SK-N-SH (cell line): ENCODE measurements at regions not wholly inside any gene's neighbourhood (a gene's known extent, or its start where the extent isn't known, plus 50 kb on each side); places are given as distances from the start of the nearest gene placed in this dataset.

Experiments used
- CTCF ChIA-PET: fragments of 300-600, 350-600 bp; formaldehyde crosslinking; extraction: SDS; loops from one replicate; lab custom pipeline; 2021; lab: Yijun Ruan, JAX
- POLR2A ChIA-PET: fragments of 350-600 bp; sonication (Branson Sonifier 250); formaldehyde crosslinking; extraction: SDS; loops from one replicate; lab custom pipeline; 2020; ENCODE audit warnings: antibody characterized with exemption, inconsistent platforms; lab: Yijun Ruan, JAX
- DNase-seq: peaks from one replicate; pipeline ENCODE4 v3.0.0; 2012
- H2AFZ ChIP-seq: fragments of 200-600 bp; sonication (generic); 2 replicates; pipeline ENCODE4 v1.8.1; 2016; ENCODE audit warnings: antibody characterized with exemption, mild to moderate bottlenecking, low read depth
- H3F3A ChIP-seq: fragments of 200-600 bp; sonication (generic); replicated peaks from 2 replicates; pipeline ENCODE3; 2016; ENCODE audit warnings: antibody characterized with exemption, mild to moderate bottlenecking; ENCODE audit not compliant: insufficient read depth
- H3K27ac ChIP-seq, 2 experiments: fragments of 200-500 bp in 1 of 2; fragments of 200-600 bp in 1 of 2; sonication (Bioruptor generic) in 1 of 2; sonication (generic), shearing (Covaris generic) in 1 of 2; 2 replicates each; pipeline versions ENCODE4 v1.5.1 to v1.6.1; 2014 to 2016; ENCODE audit warnings: low read depth in 2 of 2, inconsistent platforms in 1 of 2, low read length in 1 of 2, mild to moderate bottlenecking in 1 of 2, mixed read lengths in 1 of 2
- H3K27me3 ChIP-seq: fragments of 200-600 bp; sonication (generic), shearing (Covaris generic); 2 replicates; pipeline ENCODE4 v1.6.1; 2016; ENCODE audit warnings: mixed run types; ENCODE audit not compliant: insufficient read depth
- H3K36me3 ChIP-seq, 2 experiments: fragments of 200-500 bp in 1 of 2; fragments of 200-600 bp in 1 of 2; sonication (Bioruptor generic) in 1 of 2; sonication (generic) in 1 of 2; replicated peaks in 1 of 2; 2 replicates each; pipeline versions ENCODE3 to v1.5.1; 2014 to 2016; ENCODE audit warnings: low read length in 1 of 2, mild to moderate bottlenecking in 1 of 2; ENCODE audit not compliant: insufficient read depth in 2 of 2, control insufficient read depth in 1 of 2
- H3K4me1 ChIP-seq, 2 experiments: fragments of 200-500 bp in 1 of 2; fragments of 200-600 bp in 1 of 2; sonication (Bioruptor generic) in 1 of 2; sonication (generic), shearing (Covaris generic) in 1 of 2; 2 replicates each; pipeline versions ENCODE4 v1.5.1 to v1.6.1; 2014 to 2016; ENCODE audit warnings: low read depth in 1 of 2, low read length in 1 of 2, mixed run types in 1 of 2; ENCODE audit not compliant: insufficient read depth in 2 of 2, control insufficient read depth in 1 of 2
- H3K4me2 ChIP-seq: fragments of 200-600 bp; sonication (generic), shearing (Covaris generic); 2 replicates; pipeline ENCODE4 v1.6.1; 2017; ENCODE audit warnings: mixed run types
- H3K4me3 ChIP-seq, 2 experiments: fragments of 200-500 bp in 1 of 2; fragments of 200-600 bp in 1 of 2; sonication (Bioruptor generic) in 1 of 2; sonication (generic), shearing (Covaris generic) in 1 of 2; 2 replicates each; pipeline versions ENCODE4 v1.5.1 to v1.8.1; 2014 to 2016; ENCODE audit warnings: low read depth in 2 of 2, inconsistent platforms in 1 of 2, low read length in 1 of 2, mild to moderate bottlenecking in 1 of 2, mixed read lengths in 1 of 2, moderate library complexity in 1 of 2
- H3K79me2 ChIP-seq: fragments of 200-600 bp; sonication (generic); 2 replicates; pipeline ENCODE4 v1.8.1; 2017; ENCODE audit warnings: mild to moderate bottlenecking; ENCODE audit not compliant: insufficient read depth
- H3K9ac ChIP-seq: fragments of 200-600 bp; sonication (generic); 2 replicates; pipeline ENCODE4 v1.6.1; 2017; ENCODE audit warnings: mixed run types
- H3K9me2 ChIP-seq: fragments of 200-600 bp; sonication (generic); 2 replicates; pipeline ENCODE4 v1.6.1; 2017; ENCODE audit warnings: mixed run types
- H3K9me3 ChIP-seq: fragments of 200-600 bp; sonication (generic); 2 replicates; pipeline ENCODE4 v1.6.1; 2017; ENCODE audit warnings: mixed run types, mild to moderate bottlenecking, moderate library complexity
- H4K20me1 ChIP-seq: fragments of 200-600 bp; sonication (generic); 2 replicates; pipeline ENCODE4 v1.6.1; 2017; ENCODE audit warnings: mild to moderate bottlenecking, mixed run types; ENCODE audit not compliant: insufficient read depth
- ELF1 ChIP-seq: IDR thresholded peaks from 2 replicates; pipeline ENCODE4 v1.4.0; 2012
- EP300 ChIP-seq, 2 experiments: IDR thresholded peaks; 2 replicates each; pipeline versions ENCODE4 v1.4.0 to v1.6.1; 2012; ENCODE audit warnings: borderline replicate concordance in 1 of 2, low read depth in 1 of 2, low read length in 1 of 2
- EZH2phosphoT487 ChIP-seq: fragments of 200-600 bp; sonication (generic); IDR thresholded peaks from 2 replicates; pipeline ENCODE4 v1.6.1; 2017; ENCODE audit warnings: low read depth, mixed run types, mild to moderate bottlenecking, antibody characterized with exemption, moderate library complexity, borderline replicate concordance
- FOSL2 ChIP-seq: IDR thresholded peaks from 2 replicates; pipeline ENCODE4 v1.4.0; 2012; ENCODE audit warnings: low read depth, mild to moderate bottlenecking, moderate library complexity, borderline replicate concordance
- FOXJ3 ChIP-seq: sonication (generic); formaldehyde crosslinking; IDR thresholded peaks from 2 replicates; pipeline ENCODE4 v1.5.1; 2020; ENCODE audit warnings: mild to moderate bottlenecking, missing genetic modification reagents
- FOXM1 ChIP-seq: IDR thresholded peaks from 2 replicates; pipeline ENCODE4 v1.4.0; 2012; ENCODE audit warnings: low read depth, mild to moderate bottlenecking
- GATA2 ChIP-seq: sonication (generic); formaldehyde crosslinking; IDR thresholded peaks from 2 replicates; pipeline ENCODE4 v1.5.0; 2020; ENCODE audit warnings: mild to moderate bottlenecking, missing genetic modification reagents
- IRF3 ChIP-seq: fragments of 150-350 bp; IDR thresholded peaks from 2 replicates; pipeline ENCODE4 v1.6.1; 2016; ENCODE audit warnings: mild to moderate bottlenecking, low read depth, low read length
- JUND ChIP-seq: IDR thresholded peaks from 2 replicates; pipeline ENCODE4 v1.4.0; 2012
- MXI1 ChIP-seq: IDR thresholded peaks from 2 replicates; pipeline ENCODE4 v1.6.1; 2012; ENCODE audit warnings: mild to moderate bottlenecking, low read depth, low read length, improper control_type of control experiment
- NFIC ChIP-seq: IDR thresholded peaks from 2 replicates; pipeline ENCODE4 v1.4.0; 2012; ENCODE audit warnings: borderline replicate concordance
- POLR2AphosphoS5 ChIP-seq: IDR thresholded peaks from 2 replicates; pipeline ENCODE4 v1.6.1; 2012; ENCODE audit warnings: low read depth, low read length
- RAD21 ChIP-seq: IDR thresholded peaks from 2 replicates; pipeline ENCODE4 v1.6.1; 2012; ENCODE audit warnings: mild to moderate bottlenecking, low read length
- RCOR1 ChIP-seq: fragments of 150-350 bp; IDR thresholded peaks from 2 replicates; pipeline ENCODE4 v1.6.1; 2017; ENCODE audit warnings: antibody characterized with exemption, low read length
- RFX5 ChIP-seq: IDR thresholded peaks from 2 replicates; pipeline ENCODE4 v1.6.1; 2012; ENCODE audit warnings: mild to moderate bottlenecking, improper control_type of control experiment, low read length
- RXRA ChIP-seq: IDR thresholded peaks from 2 replicates; pipeline ENCODE4 v1.4.0; 2012; ENCODE audit warnings: low read depth, mild to moderate bottlenecking, borderline replicate concordance
- SMC3 ChIP-seq: IDR thresholded peaks from 2 replicates; pipeline ENCODE4 v1.6.1; 2012; ENCODE audit warnings: low read depth, low read length, improper control_type of control experiment
- TAF1 ChIP-seq: IDR thresholded peaks from 2 replicates; pipeline ENCODE4 v1.6.1; 2012; ENCODE audit warnings: low read depth, mild to moderate bottlenecking, low read length, moderate library complexity, borderline replicate concordance
- TEAD4 ChIP-seq: IDR thresholded peaks from 2 replicates; pipeline ENCODE4 v1.4.0; 2012; ENCODE audit warnings: mild to moderate bottlenecking, borderline replicate concordance; ENCODE audit not compliant: insufficient read depth
- YY1 ChIP-seq: IDR thresholded peaks from 2 replicates; pipeline ENCODE4 v1.4.0; 2012; ENCODE audit warnings: low read depth, mild to moderate bottlenecking
- WGBS: methylation state at CpG from one replicate; pipeline ENCODE4 v1.1.6; 2017; ENCODE audit warnings: low lambda C conversion rate; 5-methylcytosine and 5-hydroxymethylcytosine counted together
- TF ChIP-seq, protein P1 (sequence below): IDR thresholded peaks from 2 replicates; pipeline ENCODE4 v1.4.0; 2012; ENCODE audit warnings: low read depth, borderline replicate concordance
- TF ChIP-seq, protein P2 (sequence below): fragments of 200-600 bp; sonication (generic); IDR thresholded peaks from 2 replicates; pipeline ENCODE4 v1.6.1; 2017; ENCODE audit warnings: antibody characterized with exemption, mild to moderate bottlenecking, moderate library complexity
- TF ChIP-seq, protein P3 (sequence below): fragments of 150-350 bp; IDR thresholded peaks from 2 replicates; pipeline ENCODE4 v1.6.1; 2017; ENCODE audit warnings: antibody characterized with exemption, low read length, low read depth, borderline replicate concordance

DNA sequence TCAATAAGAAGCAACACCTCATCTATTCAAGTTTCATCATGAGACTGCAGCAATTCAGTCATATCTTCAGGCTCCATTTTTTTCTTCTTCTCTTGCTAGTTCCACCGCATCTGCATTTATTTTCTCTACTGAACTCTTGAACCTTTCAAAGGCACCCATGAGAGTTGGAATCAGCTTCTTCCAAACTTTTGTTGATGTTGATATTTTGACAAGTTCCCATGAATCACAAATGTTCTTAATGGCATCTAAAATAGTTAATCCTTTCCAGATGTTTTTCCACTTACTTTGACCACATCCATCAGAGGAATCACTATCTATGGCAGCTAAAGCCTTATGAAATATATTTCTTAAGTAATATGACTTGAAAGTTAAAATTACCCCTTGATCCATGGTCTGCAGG, 434.3 kb downstream of the GPATCH2 start (continued):
- TF ChIP-seq, protein P1, sequence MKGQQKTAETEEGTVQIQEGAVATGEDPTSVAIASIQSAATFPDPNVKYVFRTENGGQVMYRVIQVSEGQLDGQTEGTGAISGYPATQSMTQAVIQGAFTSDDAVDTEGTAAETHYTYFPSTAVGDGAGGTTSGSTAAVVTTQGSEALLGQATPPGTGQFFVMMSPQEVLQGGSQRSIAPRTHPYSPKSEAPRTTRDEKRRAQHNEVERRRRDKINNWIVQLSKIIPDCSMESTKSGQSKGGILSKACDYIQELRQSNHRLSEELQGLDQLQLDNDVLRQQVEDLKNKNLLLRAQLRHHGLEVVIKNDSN, result no peak
- TF ChIP-seq POLR2AphosphoS5, result no peak

GRCh38 chr1:217193151-217193550, 437.7 kb downstream of the GPATCH2 start:
- H2AFZ ChIP-seq, result no peak overlapping the region
- POLR2A ChIA-PET, result no interaction called here
- H3K4me2 ChIP-seq, result no peak overlapping the region
- CTCF ChIA-PET, result interaction anchor here (1.1 to 1.2 kb wide), 2 partner anchors 11 to 12 kb away, joined by 3 read pairs; no protein-coding TSS in a partner anchor
- H3K79me2 ChIP-seq, result no peaks in the 10 kb centered on the region
- H3K9me3 ChIP-seq, result no peaks in the 10 kb centered on the region
- H3K27me3 ChIP-seq, result no peaks in the 10 kb centered on the region
- no peak overlapping the region for H3K4me3 ChIP-seq
- TF ChIP-seq EZH2phosphoT487 (no peak), FOXJ3 (no peak), SMC3 (no peak), EP300 (IDR thresholded peaks at IDR 0.05; ENCODE audit: borderline replicate concordance in 1 of 2, low read depth in 1 of 2, low read length in 1 of 2) (no peak), FOSL2 (no peak), YY1 (no peak), POLR2AphosphoS5 (no peak), IRF3 (no peak), RCOR1 (no peak), TEAD4 (no peak), RAD21 (no peak), TAF1 (no peak)
- H3K36me3 ChIP-seq, result no peaks in the 10 kb centered on the region
- no peak overlapping the region for H3K9ac ChIP-seq
- no peak overlapping the region for H3K27ac ChIP-seq
- H3F3A ChIP-seq, result no peaks in the 10 kb centered on the region
- no peaks in the 10 kb centered on the region; a peak in 2 of 4 replicates for H3K4me1 ChIP-seq
- no peak for DNase-seq
- no peaks in the 10 kb centered on the region for H3K9me2 ChIP-seq
- H4K20me1 ChIP-seq, result no peaks in the 10 kb centered on the region
- 34% methylated on average over 3 of the region's 3 CpGs for WGBS

GRCh38 chr1:217191441-217191840, 439.4 kb downstream of the GPATCH2 start:
- Histone ChIP-seq H3K9ac (no peak overlapping the region), H3K9me2 (no peaks in the 10 kb centered on the region), H3K4me3 (no peak overlapping the region), H3K27me3 (no peaks in the 10 kb centered on the region), H3K79me2 (no peaks in the 10 kb centered on the region), H4K20me1 (no peaks in the 10 kb centered on the region), H3K4me2 (no peak overlapping the region), H2AFZ (no peak overlapping the region), H3K27ac (no peak overlapping the region), H3K4me1 (no peaks in the 10 kb centered on the region; a peak in 2 of 4 replicates), H3K36me3 (no peaks in the 10 kb centered on the region), H3K9me3 (no peaks in the 10 kb centered on the region), H3F3A (no peaks in the 10 kb centered on the region)
- CTCF ChIA-PET, result no interaction called here
- 13% methylated on average over 2 of the region's 2 CpGs for WGBS
- POLR2A ChIA-PET, result no interaction called here
- no peak for DNase-seq
- TF ChIP-seq GATA2 (no peak), SMC3 (no peak), NFIC (no peak), RFX5 (no peak), TAF1 (no peak), ELF1 (no peak), YY1 (no peak), POLR2AphosphoS5 (no peak), MXI1 (no peak), FOXM1 (no peak), JUND (no peak), RXRA (no peak)
- TF ChIP-seq, protein P2, sequence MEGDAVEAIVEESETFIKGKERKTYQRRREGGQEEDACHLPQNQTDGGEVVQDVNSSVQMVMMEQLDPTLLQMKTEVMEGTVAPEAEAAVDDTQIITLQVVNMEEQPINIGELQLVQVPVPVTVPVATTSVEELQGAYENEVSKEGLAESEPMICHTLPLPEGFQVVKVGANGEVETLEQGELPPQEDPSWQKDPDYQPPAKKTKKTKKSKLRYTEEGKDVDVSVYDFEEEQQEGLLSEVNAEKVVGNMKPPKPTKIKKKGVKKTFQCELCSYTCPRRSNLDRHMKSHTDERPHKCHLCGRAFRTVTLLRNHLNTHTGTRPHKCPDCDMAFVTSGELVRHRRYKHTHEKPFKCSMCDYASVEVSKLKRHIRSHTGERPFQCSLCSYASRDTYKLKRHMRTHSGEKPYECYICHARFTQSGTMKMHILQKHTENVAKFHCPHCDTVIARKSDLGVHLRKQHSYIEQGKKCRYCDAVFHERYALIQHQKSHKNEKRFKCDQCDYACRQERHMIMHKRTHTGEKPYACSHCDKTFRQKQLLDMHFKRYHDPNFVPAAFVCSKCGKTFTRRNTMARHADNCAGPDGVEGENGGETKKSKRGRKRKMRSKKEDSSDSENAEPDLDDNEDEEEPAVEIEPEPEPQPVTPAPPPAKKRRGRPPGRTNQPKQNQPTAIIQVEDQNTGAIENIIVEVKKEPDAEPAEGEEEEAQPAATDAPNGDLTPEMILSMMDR, result no peak
- TF ChIP-seq, protein P3, sequence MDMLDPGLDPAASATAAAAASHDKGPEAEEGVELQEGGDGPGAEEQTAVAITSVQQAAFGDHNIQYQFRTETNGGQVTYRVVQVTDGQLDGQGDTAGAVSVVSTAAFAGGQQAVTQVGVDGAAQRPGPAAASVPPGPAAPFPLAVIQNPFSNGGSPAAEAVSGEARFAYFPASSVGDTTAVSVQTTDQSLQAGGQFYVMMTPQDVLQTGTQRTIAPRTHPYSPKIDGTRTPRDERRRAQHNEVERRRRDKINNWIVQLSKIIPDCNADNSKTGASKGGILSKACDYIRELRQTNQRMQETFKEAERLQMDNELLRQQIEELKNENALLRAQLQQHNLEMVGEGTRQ, result no peak
